ENCODE measurements at regions not wholly inside any gene's neighbourhood (a gene's known extent, or its start where the extent isn't known, plus 50 kb on each side); places are given as distances from the start of the nearest gene placed in this dataset.

GRCh38 chr13:106324444-106324843, 211.0 kb downstream of the EFNB2 start:
- Histone ChIP-seq H3K4me1 (ENCODE audit: insufficient read depth) (no peaks in the 10 kb centered on the region), H3K27me3 (ENCODE audit: insufficient read depth) (no peaks in the 10 kb centered on the region), H3K4me2 (no peak overlapping the region), H3K4me3 (no peak overlapping the region), H3K79me2 (replicated peaks; ENCODE audit: insufficient read depth) (no peaks in the 10 kb centered on the region), H3K9me2 (ENCODE audit: insufficient read depth) (peaks cover 10% of the 10 kb centered on the region; the same call in 1 of the 2 replicates), H3F3A (replicated peaks; ENCODE audit: low read depth) (no peaks in the 10 kb centered on the region), H3K27ac (ENCODE audit: low read depth) (no peak overlapping the region), H3K36me3 (ENCODE audit: insufficient read depth) (peaks cover 14% of the 10 kb centered on the region; the same call in 1 of the 2 replicates), H4K20me1 (replicated peaks; ENCODE audit: insufficient read depth) (no peaks in the 10 kb centered on the region), H2AFZ (no peak overlapping the region)
- Mint-ChIP-seq H3K27me3 (ENCODE audit: insufficient read depth, low read depth, poor library complexity) (no peaks in the 10 kb centered on the region), H3K9me3 (peaks cover 51% of the 10 kb centered on the region), H3K4me3 (no peak overlapping the region), H3K36me3 (ENCODE audit: low read depth) (peaks cover 41% of the 10 kb centered on the region), H3K27ac (no peak overlapping the region), H3K4me1 (no peaks in the 10 kb centered on the region; the same call in 2 of the 3 replicates)
- TF ChIP-seq STAT1 (IDR thresholded peaks at IDR 0.05; ENCODE audit: unreplicated experiment) (no peak), EZH2 (IDR thresholded peaks at IDR 0.05; ENCODE audit: low read depth, unreplicated experiment) (no peak), CREB1 (CRISPR knock-in tag; IDR thresholded peaks at IDR 0.05; ENCODE audit: low read depth) (no peak), NANOG (IDR thresholded peaks at IDR 0.05; ENCODE audit: borderline replicate concordance) (no peak), ZNF114 (CRISPR knock-in tag; IDR thresholded peaks at IDR 0.05) (no peak), JUNB (IDR thresholded peaks at IDR 0.05; ENCODE audit: unreplicated experiment) (no peak), EZH2phosphoT487 (IDR thresholded peaks at IDR 0.05; ENCODE audit: unreplicated experiment) (no peak), ETS1 (IDR thresholded peaks at IDR 0.05) (no peak), ZNF331 (CRISPR knock-in tag; IDR thresholded peaks at IDR 0.05; ENCODE audit: low read depth) (no peak), REST (IDR thresholded peaks at IDR 0.05; ENCODE audit: unreplicated experiment) (no peak), POLR2AphosphoS5 (IDR thresholded peaks at IDR 0.05; ENCODE audit: low read depth) (no peak)
- TF ChIP-seq, protein P1, sequence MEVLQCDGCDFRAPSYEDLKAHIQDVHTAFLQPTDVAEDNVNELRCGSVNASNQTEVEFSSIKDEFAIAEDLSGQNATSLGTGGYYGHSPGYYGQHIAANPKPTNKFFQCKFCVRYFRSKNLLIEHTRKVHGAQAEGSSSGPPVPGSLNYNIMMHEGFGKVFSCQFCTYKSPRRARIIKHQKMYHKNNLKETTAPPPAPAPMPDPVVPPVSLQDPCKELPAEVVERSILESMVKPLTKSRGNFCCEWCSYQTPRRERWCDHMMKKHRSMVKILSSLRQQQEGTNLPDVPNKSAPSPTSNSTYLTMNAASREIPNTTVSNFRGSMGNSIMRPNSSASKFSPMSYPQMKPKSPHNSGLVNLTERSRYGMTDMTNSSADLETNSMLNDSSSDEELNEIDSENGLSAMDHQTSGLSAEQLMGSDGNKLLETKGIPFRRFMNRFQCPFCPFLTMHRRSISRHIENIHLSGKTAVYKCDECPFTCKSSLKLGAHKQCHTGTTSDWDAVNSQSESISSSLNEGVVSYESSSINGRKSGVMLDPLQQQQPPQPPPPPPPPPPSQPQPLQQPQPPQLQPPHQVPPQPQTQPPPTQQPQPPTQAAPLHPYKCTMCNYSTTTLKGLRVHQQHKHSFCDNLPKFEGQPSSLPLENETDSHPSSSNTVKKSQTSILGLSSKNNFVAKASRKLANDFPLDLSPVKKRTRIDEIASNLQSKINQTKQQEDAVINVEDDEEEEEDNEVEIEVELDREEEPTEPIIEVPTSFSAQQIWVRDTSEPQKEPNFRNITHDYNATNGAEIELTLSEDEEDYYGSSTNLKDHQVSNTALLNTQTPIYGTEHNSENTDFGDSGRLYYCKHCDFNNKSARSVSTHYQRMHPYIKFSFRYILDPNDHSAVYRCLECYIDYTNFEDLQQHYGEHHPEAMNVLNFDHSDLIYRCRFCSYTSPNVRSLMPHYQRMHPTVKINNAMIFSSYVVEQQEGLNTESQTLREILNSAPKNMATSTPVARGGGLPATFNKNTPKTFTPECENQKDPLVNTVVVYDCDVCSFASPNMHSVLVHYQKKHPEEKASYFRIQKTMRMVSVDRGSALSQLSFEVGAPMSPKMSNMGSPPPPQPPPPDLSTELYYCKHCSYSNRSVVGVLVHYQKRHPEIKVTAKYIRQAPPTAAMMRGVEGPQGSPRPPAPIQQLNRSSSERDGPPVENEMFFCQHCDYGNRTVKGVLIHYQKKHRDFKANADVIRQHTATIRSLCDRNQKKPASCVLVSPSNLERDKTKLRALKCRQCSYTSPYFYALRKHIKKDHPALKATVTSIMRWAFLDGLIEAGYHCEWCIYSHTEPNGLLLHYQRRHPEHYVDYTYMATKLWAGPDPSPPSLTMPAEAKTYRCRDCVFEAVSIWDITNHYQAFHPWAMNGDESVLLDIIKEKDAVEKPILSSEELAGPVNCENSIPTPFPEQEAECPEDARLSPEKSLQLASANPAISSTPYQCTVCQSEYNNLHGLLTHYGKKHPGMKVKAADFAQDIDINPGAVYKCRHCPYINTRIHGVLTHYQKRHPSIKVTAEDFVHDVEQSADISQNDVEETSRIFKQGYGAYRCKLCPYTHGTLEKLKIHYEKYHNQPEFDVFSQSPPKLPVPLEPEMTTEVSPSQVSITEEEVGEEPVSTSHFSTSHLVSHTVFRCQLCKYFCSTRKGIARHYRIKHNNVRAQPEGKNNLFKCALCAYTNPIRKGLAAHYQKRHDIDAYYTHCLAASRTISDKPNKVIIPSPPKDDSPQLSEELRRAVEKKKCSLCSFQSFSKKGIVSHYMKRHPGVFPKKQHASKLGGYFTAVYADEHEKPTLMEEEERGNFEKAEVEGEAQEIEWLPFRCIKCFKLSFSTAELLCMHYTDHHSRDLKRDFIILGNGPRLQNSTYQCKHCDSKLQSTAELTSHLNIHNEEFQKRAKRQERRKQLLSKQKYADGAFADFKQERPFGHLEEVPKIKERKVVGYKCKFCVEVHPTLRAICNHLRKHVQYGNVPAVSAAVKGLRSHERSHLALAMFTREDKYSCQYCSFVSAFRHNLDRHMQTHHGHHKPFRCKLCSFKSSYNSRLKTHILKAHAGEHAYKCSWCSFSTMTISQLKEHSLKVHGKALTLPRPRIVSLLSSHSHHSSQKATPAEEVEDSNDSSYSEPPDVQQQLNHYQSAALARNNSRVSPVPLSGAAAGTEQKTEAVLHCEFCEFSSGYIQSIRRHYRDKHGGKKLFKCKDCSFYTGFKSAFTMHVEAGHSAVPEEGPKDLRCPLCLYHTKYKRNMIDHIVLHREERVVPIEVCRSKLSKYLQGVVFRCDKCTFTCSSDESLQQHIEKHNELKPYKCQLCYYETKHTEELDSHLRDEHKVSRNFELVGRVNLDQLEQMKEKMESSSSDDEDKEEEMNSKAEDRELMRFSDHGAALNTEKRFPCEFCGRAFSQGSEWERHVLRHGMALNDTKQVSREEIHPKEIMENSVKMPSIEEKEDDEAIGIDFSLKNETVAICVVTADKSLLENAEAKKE (CRISPR knock-in tag; IDR thresholded peaks at IDR 0.05) = no peak
- TF ChIP-seq, protein P2, sequence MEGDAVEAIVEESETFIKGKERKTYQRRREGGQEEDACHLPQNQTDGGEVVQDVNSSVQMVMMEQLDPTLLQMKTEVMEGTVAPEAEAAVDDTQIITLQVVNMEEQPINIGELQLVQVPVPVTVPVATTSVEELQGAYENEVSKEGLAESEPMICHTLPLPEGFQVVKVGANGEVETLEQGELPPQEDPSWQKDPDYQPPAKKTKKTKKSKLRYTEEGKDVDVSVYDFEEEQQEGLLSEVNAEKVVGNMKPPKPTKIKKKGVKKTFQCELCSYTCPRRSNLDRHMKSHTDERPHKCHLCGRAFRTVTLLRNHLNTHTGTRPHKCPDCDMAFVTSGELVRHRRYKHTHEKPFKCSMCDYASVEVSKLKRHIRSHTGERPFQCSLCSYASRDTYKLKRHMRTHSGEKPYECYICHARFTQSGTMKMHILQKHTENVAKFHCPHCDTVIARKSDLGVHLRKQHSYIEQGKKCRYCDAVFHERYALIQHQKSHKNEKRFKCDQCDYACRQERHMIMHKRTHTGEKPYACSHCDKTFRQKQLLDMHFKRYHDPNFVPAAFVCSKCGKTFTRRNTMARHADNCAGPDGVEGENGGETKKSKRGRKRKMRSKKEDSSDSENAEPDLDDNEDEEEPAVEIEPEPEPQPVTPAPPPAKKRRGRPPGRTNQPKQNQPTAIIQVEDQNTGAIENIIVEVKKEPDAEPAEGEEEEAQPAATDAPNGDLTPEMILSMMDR (conservative IDR thresholded peaks at IDR 0.05; ENCODE audit: low read depth in 2 of 2) = no peak
- DNase-seq (ENCODE audit: low spot score) (no peak), ATAC-seq (no peak)

Data from GM23338 (cell line).